ENCODE measurements at regions not wholly inside any gene's neighbourhood (a gene's known extent, or its start where the extent isn't known, plus 50 kb on each side); places are given as distances from the start of the nearest gene placed in this dataset.

- DNase-seq (ENCODE audit: low spot score) = no peak
- no peak for TF ChIP-seq CTCF (IDR thresholded peaks at IDR 0.05; ENCODE audit: extremely low read depth, insufficient read depth, missing control alignments)
- in situ Hi-C loops (cut with MboI; ENCODE audit: low pct_unique_long_range_greater_than_20kb, low sequenced_read_pairs, unreplicated experiment) = no loop called here
These were observed 228.9 kb upstream of the EGLN3 start for GRCh38 chr14:34179727-34180126.

GRCh38 chr14:34177466-34177865, 226.6 kb upstream of the EGLN3 start:
- no peak for TF ChIP-seq CTCF (IDR thresholded peaks at IDR 0.05; ENCODE audit: extremely low read depth, insufficient read depth, missing control alignments)
- no peak for DNase-seq (ENCODE audit: low spot score)
- in situ Hi-C loops (cut with MboI; ENCODE audit: low pct_unique_long_range_greater_than_20kb, low sequenced_read_pairs, unreplicated experiment) = no loop called here

GRCh38 chr14:34175574-34175973, 224.7 kb upstream of the EGLN3 start:
- DNase-seq (ENCODE audit: low spot score) = no peak
- no peak for TF ChIP-seq CTCF (IDR thresholded peaks at IDR 0.05; ENCODE audit: extremely low read depth, insufficient read depth, missing control alignments)
- in situ Hi-C loops (cut with MboI; ENCODE audit: low pct_unique_long_range_greater_than_20kb, low sequenced_read_pairs, unreplicated experiment) = no loop called here

- TF ChIP-seq CTCF (IDR thresholded peaks at IDR 0.05; ENCODE audit: extremely low read depth, insufficient read depth, missing control alignments) = no peak
- in situ Hi-C loops (cut with MboI; ENCODE audit: low pct_unique_long_range_greater_than_20kb, low sequenced_read_pairs, unreplicated experiment) = no loop called here
- DNase-seq (ENCODE audit: low spot score) = no peak
These were observed 224.1 kb upstream of the EGLN3 start for GRCh38 chr14:34174973-34175372.

- in situ Hi-C loops (cut with MboI; ENCODE audit: low pct_unique_long_range_greater_than_20kb, low sequenced_read_pairs, unreplicated experiment) = no loop called here
- DNase-seq (ENCODE audit: low spot score) = no peak
- TF ChIP-seq CTCF (IDR thresholded peaks at IDR 0.05; ENCODE audit: extremely low read depth, insufficient read depth, missing control alignments) = no peak
These were observed 223.0 kb upstream of the EGLN3 start for GRCh38 chr14:34173916-34174315.

GRCh38 chr14:34172550-34173368, 221.9 kb upstream of the EGLN3 start:
- no peak for TF ChIP-seq CTCF (IDR thresholded peaks at IDR 0.05; ENCODE audit: extremely low read depth, insufficient read depth, missing control alignments)
- in situ Hi-C loops (cut with MboI; ENCODE audit: low pct_unique_long_range_greater_than_20kb, low sequenced_read_pairs, unreplicated experiment) = no loop called here

More at GRCh38 chr14:34172550-34173368, 221.9 kb upstream of the EGLN3 start:
- DNase-seq (ENCODE audit: low spot score) = no peak
